ENCODE measurements at regions not wholly inside any gene's neighbourhood (a gene's known extent, or its start where the extent isn't known, plus 50 kb on each side); places are given as distances from the start of the nearest gene placed in this dataset.

DNA sequence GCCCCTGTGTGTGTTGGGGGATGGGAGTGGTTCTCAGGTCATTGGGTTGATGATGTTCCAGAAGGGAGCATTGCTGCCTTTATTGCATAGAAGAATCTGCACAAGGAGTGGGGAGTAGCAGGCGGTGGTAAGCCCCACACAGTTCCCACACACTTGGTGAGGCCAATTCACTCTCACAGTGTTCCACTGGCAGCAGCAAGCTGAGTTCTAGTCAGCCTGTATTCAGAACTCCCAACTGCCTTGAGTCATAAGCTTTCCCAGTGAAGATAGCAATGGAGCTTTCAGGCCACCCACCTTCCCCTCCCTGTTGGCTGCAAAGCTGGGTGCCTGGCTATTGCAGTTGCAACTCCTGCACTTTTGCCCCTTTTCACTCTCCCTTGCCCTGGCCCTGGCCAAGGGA is 181.1 kb upstream of the RBMS3 start:
- H3K79me2 ChIP-seq (ENCODE audit: control insufficient read depth, insufficient read depth, low read length): no peaks in the 10 kb centered on the region
- H3K9ac ChIP-seq (ENCODE audit: control insufficient read depth, extremely low read depth, insufficient read depth, low read length): no peak overlapping the region
- no peaks in the 10 kb centered on the region for H4K20me1 ChIP-seq (ENCODE audit: control insufficient read depth, extremely low read depth, insufficient read depth, low read length)
- no peaks in the 10 kb centered on the region for H3K4me1 ChIP-seq (ENCODE audit: control insufficient read depth, extremely low read depth, insufficient read depth, low read length)
- DNase-seq (ENCODE audit: low read depth, low spot score) (no peak), FAIRE-seq (no peak)
- dilution Hi-C loops (cut with MboI; ENCODE audit: extremely low pct_ligation_motif_present, low sequenced_read_pairs): no loop called here
- no peaks in the 10 kb centered on the region for H3K36me3 ChIP-seq (ENCODE audit: control insufficient read depth in 2 of 2, extremely low read depth in 1 of 2, insufficient read depth in 2 of 2, low read length in 2 of 2)
- no peak overlapping the region for H3K4me3 ChIP-seq (ENCODE audit: control insufficient read depth in 2 of 3, extremely low read depth in 1 of 3, insufficient read depth in 2 of 3, low read depth in 1 of 3, low read length in 3 of 3)
- H3K9me1 ChIP-seq (ENCODE audit: control insufficient read depth, extremely low read depth, insufficient read depth, low read length): no peaks in the 10 kb centered on the region
- no peak overlapping the region for H2AFZ ChIP-seq (ENCODE audit: control insufficient read depth, low read length)
- TF ChIP-seq EZH2 (IDR thresholded peaks at IDR 0.05; ENCODE audit: low read length) (no peak), CTCF (optimal IDR thresholded peaks at IDR 0.05 in 1 of 3, IDR thresholded peaks at IDR 0.05 in 1 of 3, conservative IDR thresholded peaks at IDR 0.05 in 1 of 3; ENCODE audit: extremely low read depth in 1 of 3, insufficient read depth in 2 of 3, low read length in 3 of 3) (no peak)
- no peaks in the 10 kb centered on the region for H3K9me3 ChIP-seq (ENCODE audit: control insufficient read depth, low read depth, low read length)
- H3K27ac ChIP-seq (ENCODE audit: control insufficient read depth, insufficient read depth, low read length): no peak overlapping the region
- H3K27me3 ChIP-seq (ENCODE audit: control insufficient read depth, extremely low read depth, insufficient read depth, low read length): no peaks in the 10 kb centered on the region
- H3K4me2 ChIP-seq (ENCODE audit: control insufficient read depth, extremely low read depth, insufficient read depth, low read depth, low read length): no peak overlapping the region

DNA sequence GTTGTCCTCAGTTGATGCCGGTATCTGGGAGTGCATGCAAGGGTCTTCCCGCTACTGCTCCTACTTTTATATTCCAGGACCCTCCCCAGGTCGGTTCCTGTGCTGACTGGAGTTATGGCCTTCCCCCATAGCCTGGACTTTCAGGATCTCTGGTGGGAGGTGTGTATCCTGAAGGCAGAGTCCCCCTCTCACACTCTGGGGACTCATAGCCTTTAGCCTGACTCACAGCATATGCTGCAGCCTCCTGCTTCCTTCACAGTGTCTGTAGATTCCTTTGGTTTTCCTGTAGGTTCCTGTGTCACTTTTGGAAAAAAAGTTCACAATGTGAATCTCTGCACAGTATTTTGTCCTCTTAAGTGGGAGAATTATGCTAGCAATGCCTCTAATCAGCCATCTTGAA is 180.6 kb upstream of the RBMS3 start:
- FAIRE-seq (no peak), DNase-seq (ENCODE audit: low read depth, low spot score) (no peak)
- Histone ChIP-seq H3K27me3 (ENCODE audit: control insufficient read depth, extremely low read depth, insufficient read depth, low read length) (no peaks in the 10 kb centered on the region), H3K4me3 (ENCODE audit: control insufficient read depth in 2 of 3, extremely low read depth in 1 of 3, insufficient read depth in 2 of 3, low read depth in 1 of 3, low read length in 3 of 3) (no peak overlapping the region), H3K9me1 (ENCODE audit: control insufficient read depth, extremely low read depth, insufficient read depth, low read length) (no peaks in the 10 kb centered on the region), H3K79me2 (ENCODE audit: control insufficient read depth, insufficient read depth, low read length) (no peaks in the 10 kb centered on the region), H3K36me3 (ENCODE audit: control insufficient read depth in 2 of 2, extremely low read depth in 1 of 2, insufficient read depth in 2 of 2, low read length in 2 of 2) (no peaks in the 10 kb centered on the region), H2AFZ (ENCODE audit: control insufficient read depth, low read length) (no peak overlapping the region), H3K9ac (ENCODE audit: control insufficient read depth, extremely low read depth, insufficient read depth, low read length) (no peak overlapping the region), H3K4me1 (ENCODE audit: control insufficient read depth, extremely low read depth, insufficient read depth, low read length) (no peaks in the 10 kb centered on the region), H4K20me1 (ENCODE audit: control insufficient read depth, extremely low read depth, insufficient read depth, low read length) (no peaks in the 10 kb centered on the region), H3K4me2 (ENCODE audit: control insufficient read depth, extremely low read depth, insufficient read depth, low read depth, low read length) (no peak overlapping the region), H3K9me3 (ENCODE audit: control insufficient read depth, low read depth, low read length) (no peaks in the 10 kb centered on the region), H3K27ac (ENCODE audit: control insufficient read depth, insufficient read depth, low read length) (no peak overlapping the region)
- TF ChIP-seq CTCF (optimal IDR thresholded peaks at IDR 0.05 in 1 of 3, IDR thresholded peaks at IDR 0.05 in 1 of 3, conservative IDR thresholded peaks at IDR 0.05 in 1 of 3; ENCODE audit: extremely low read depth in 1 of 3, insufficient read depth in 2 of 3, low read length in 3 of 3): no peak
- TF ChIP-seq EZH2 (IDR thresholded peaks at IDR 0.05; ENCODE audit: low read length): no peak
- dilution Hi-C loops (cut with MboI; ENCODE audit: extremely low pct_ligation_motif_present, low sequenced_read_pairs): no loop called here

Data from keratinocyte (primary cell).